Astrocyte (in vitro differentiated cells and primary cell): ENCODE measurements at regions not wholly inside any gene's neighbourhood (a gene's known extent, or its start where the extent isn't known, plus 50 kb on each side); places are given as distances from the start of the nearest gene placed in this dataset.
A peak's percentile ranks its signal among the peaks of the same experiment; 100 is the strongest.

Experiments
- DNase-seq: peaks from one replicate; pipeline ENCODE4 v3.0.0-alpha.2; 2010; ENCODE audit warnings: low read depth
- FAIRE-seq: peaks from 2 replicates; lab custom pipeline; 2011; peaks lifted over from hg19 to GRCh38; lab: Jason Lieb, UNC
- H2AFZ ChIP-seq: 2 replicates; pipeline ENCODE4 v1.6.0; 2012; ENCODE audit warnings: low read depth, low read length, inconsistent platforms
- H3K27ac ChIP-seq: 2 replicates; pipeline ENCODE4 v1.5.1; 2011; ENCODE audit warnings: low read depth, low read length, inconsistent platforms
- H3K27me3 ChIP-seq: 2 replicates; pipeline ENCODE4 v1.6.0; 2011; ENCODE audit warnings: low read length, inconsistent platforms; ENCODE audit not compliant: insufficient read depth
- H3K36me3 ChIP-seq: 2 replicates; pipeline ENCODE4 v1.5.1; 2011; ENCODE audit warnings: low read length, inconsistent platforms; ENCODE audit not compliant: insufficient read depth
- H3K4me1 ChIP-seq: 2 replicates; pipeline ENCODE4 v1.5.1; 2011; ENCODE audit warnings: low read length, inconsistent platforms; ENCODE audit not compliant: insufficient read depth
- H3K4me2 ChIP-seq: 2 replicates; pipeline ENCODE4 v1.6.0; 2012; ENCODE audit warnings: low read length, inconsistent platforms
- H3K4me3 ChIP-seq: 2 replicates; pipeline ENCODE4 v1.5.1; 2011; ENCODE audit warnings: low read depth, mild to moderate bottlenecking, low read length, inconsistent platforms; ENCODE audit not compliant: insufficient read depth
- H3K79me2 ChIP-seq: 2 replicates; pipeline ENCODE4 v1.6.0; 2012; ENCODE audit warnings: mild to moderate bottlenecking, low read length, inconsistent platforms; ENCODE audit not compliant: insufficient read depth
- H3K9ac ChIP-seq: 2 replicates; pipeline ENCODE4 v1.6.0; 2012; ENCODE audit warnings: mild to moderate bottlenecking, low read length, inconsistent platforms
- H3K9me3 ChIP-seq: 2 replicates; pipeline ENCODE4 v1.5.1; 2012; ENCODE audit warnings: low read depth, mild to moderate bottlenecking, low read length, inconsistent platforms; ENCODE audit not compliant: insufficient read depth
- H4K20me1 ChIP-seq: 2 replicates; pipeline ENCODE4 v1.6.0; 2012; ENCODE audit warnings: low read length, inconsistent platforms; ENCODE audit not compliant: insufficient read depth
- H3K27ac Mint-ChIP-seq: one replicate; pipeline ENCODE4 v1.8.0; 2021; ENCODE audit warnings: mild to moderate bottlenecking, mixed read lengths; ENCODE audit not compliant: unreplicated experiment
- H3K27me3 Mint-ChIP-seq: one replicate; pipeline ENCODE4 v1.8.0; 2021; ENCODE audit warnings: low read depth, mixed read lengths; ENCODE audit not compliant: unreplicated experiment
- H3K36me3 Mint-ChIP-seq: one replicate; pipeline ENCODE4 v1.8.0; 2021; ENCODE audit warnings: low read depth, mixed read lengths; ENCODE audit not compliant: unreplicated experiment
- H3K4me1 Mint-ChIP-seq: one replicate; pipeline ENCODE4 v1.8.0; 2021; ENCODE audit warnings: low read depth, mixed read lengths; ENCODE audit not compliant: unreplicated experiment
- H3K4me3 Mint-ChIP-seq: one replicate; pipeline ENCODE4 v1.8.0; 2021; ENCODE audit warnings: mild to moderate bottlenecking, moderate library complexity, mixed read lengths; ENCODE audit not compliant: unreplicated experiment
- H3K9me3 Mint-ChIP-seq: one replicate; pipeline ENCODE4 v1.8.0; 2021; ENCODE audit warnings: mild to moderate bottlenecking, mixed read lengths; ENCODE audit not compliant: unreplicated experiment
- CTCF ChIP-seq: IDR thresholded peaks from 2 replicates; pipeline ENCODE4 v1.5.1; 2011; ENCODE audit warnings: low read depth, mild to moderate bottlenecking, inconsistent platforms, low read length, moderate library complexity; ENCODE audit not compliant: insufficient read depth
- EZH2 ChIP-seq: IDR thresholded peaks from 2 replicates; pipeline ENCODE4 v1.6.1; 2012; ENCODE audit warnings: mild to moderate bottlenecking, low read length, inconsistent platforms; ENCODE audit not compliant: insufficient read depth

- Mint-ChIP-seq H3K9me3 (no peaks in the 10 kb centered on the region), H3K4me1 (no peaks in the 10 kb centered on the region)
- FAIRE-seq = no peak
Measured at GRCh38 chrX:121886557-121886956, 839.1 kb downstream of the GLUD2 start.

GRCh38 chrX:121894756-121895155 is 847.3 kb downstream of the GLUD2 start:
- Histone ChIP-seq H3K36me3 (no peaks in the 10 kb centered on the region), H4K20me1 (no peaks in the 10 kb centered on the region), H3K9ac (no peak overlapping the region), H3K9me3 (no peaks in the 10 kb centered on the region), H3K4me1 (no peaks in the 10 kb centered on the region), H2AFZ (no peak overlapping the region), H3K4me2 (no peak overlapping the region), H3K79me2 (no peaks in the 10 kb centered on the region), H3K27me3 (no peaks in the 10 kb centered on the region), H3K4me3 (no peak overlapping the region), H3K27ac (no peak overlapping the region)
- FAIRE-seq = no peak
- no peaks in the 10 kb centered on the region for H3K4me1 Mint-ChIP-seq
- no peaks in the 10 kb centered on the region for H3K36me3 Mint-ChIP-seq
- no peaks in the 10 kb centered on the region for H3K9me3 Mint-ChIP-seq
- TF ChIP-seq CTCF (no peak), EZH2 (no peak)
- no peak overlapping the region for H3K4me3 Mint-ChIP-seq
- H3K27ac Mint-ChIP-seq = no peak overlapping the region
- no peak for DNase-seq
- no peaks in the 10 kb centered on the region for H3K27me3 Mint-ChIP-seq

More at GRCh38 chrX:121886557-121886956, 839.1 kb downstream of the GLUD2 start:
- Mint-ChIP-seq H3K4me3 (no peak overlapping the region), H3K36me3 (no peaks in the 10 kb centered on the region), H3K27me3 (no peaks in the 10 kb centered on the region), H3K27ac (no peak overlapping the region)
- H2AFZ ChIP-seq = no peak overlapping the region
- no peaks in the 10 kb centered on the region for H3K9me3 ChIP-seq
- H3K9ac ChIP-seq = no peak overlapping the region
- DNase-seq = no peak
- H3K4me2 ChIP-seq = no peak overlapping the region
- no peaks in the 10 kb centered on the region for H3K79me2 ChIP-seq
- no peaks in the 10 kb centered on the region for H4K20me1 ChIP-seq
- H3K4me3 ChIP-seq = no peak overlapping the region
- H3K27ac ChIP-seq = no peak overlapping the region
- TF ChIP-seq EZH2 (no peak), CTCF (no peak)
- no peaks in the 10 kb centered on the region for H3K4me1 ChIP-seq
- no peaks in the 10 kb centered on the region for H3K36me3 ChIP-seq
- H3K27me3 ChIP-seq = no peaks in the 10 kb centered on the region

GRCh38 chrX:121902463-121902862 is 855.1 kb downstream of the GLUD2 start:
- H3K27ac Mint-ChIP-seq = no peak overlapping the region
- TF ChIP-seq CTCF (no peak), EZH2 (no peak)
- no peak for DNase-seq
- no peaks in the 10 kb centered on the region for H4K20me1 ChIP-seq
- no peaks in the 10 kb centered on the region for H3K36me3 Mint-ChIP-seq
- no peak overlapping the region for H3K4me2 ChIP-seq
- H3K9ac ChIP-seq = no peak overlapping the region
- H3K27me3 ChIP-seq = no peaks in the 10 kb centered on the region
- no peaks in the 10 kb centered on the region for H3K36me3 ChIP-seq
- H3K4me1 Mint-ChIP-seq = no peaks in the 10 kb centered on the region
- no peak overlapping the region for H2AFZ ChIP-seq
- peaks cover 2% of the 10 kb centered on the region for H3K9me3 Mint-ChIP-seq
- no peaks in the 10 kb centered on the region for H3K27me3 Mint-ChIP-seq
- no peaks in the 10 kb centered on the region for H3K79me2 ChIP-seq
- no peak overlapping the region for H3K4me3 ChIP-seq
- H3K27ac ChIP-seq = no peak overlapping the region
- FAIRE-seq = peak; percentile 87
- no peaks in the 10 kb centered on the region for H3K9me3 ChIP-seq
- no peaks in the 10 kb centered on the region for H3K4me1 ChIP-seq
- H3K4me3 Mint-ChIP-seq = no peak overlapping the region
